GM18870 (cell line): ENCODE measurements at regions not wholly inside any gene's neighbourhood (a gene's known extent, or its start where the extent isn't known, plus 50 kb on each side); places are given as distances from the start of the nearest gene placed in this dataset.
A peak's percentile ranks its signal among the peaks of the same experiment; 100 is the strongest.

ENCODE experiments used
- ATAC-seq: cut with Tn5 transposase; IDR thresholded peaks from one replicate; pipeline ENCODE4 v1.9.1; 2021; ENCODE audit warnings: moderate library complexity; ENCODE audit not compliant: unreplicated experiment

- ATAC-seq: peak; percentile 49
Measured at GRCh38 chr4:100569196-100569595, 51.4 kb upstream of the EMCN start.
